Calu3 (cell line): ENCODE measurements at regions not wholly inside any gene's neighbourhood (a gene's known extent, or its start where the extent isn't known, plus 50 kb on each side); places are given as distances from the start of the nearest gene placed in this dataset.

Experiments
- BruUV-seq: library from RNA; stranded (reverse); fragments of 400-500 nt; replicated peaks from 2 replicates; lab custom pipeline; 2021; lab: Mats Ljungman, UMichigan
- CTCF ChIA-PET: fragments of 300-600 bp; sonication (Branson Sonifier 250); formaldehyde crosslinking; loops from one replicate; lab custom pipeline; 2022; ENCODE audit warnings: antibody characterized with exemption; lab: Charles Lee
- DNase-seq: peaks from one replicate; pipeline ENCODE4 v3.0.0; 2022
- H3K27ac Mint-ChIP-seq: one replicate; pipeline ENCODE4 v1.8.0; 2022; ENCODE audit warnings: mixed read lengths; ENCODE audit not compliant: unreplicated experiment
- H3K27me3 Mint-ChIP-seq: one replicate; pipeline ENCODE4 v1.8.0; 2022; ENCODE audit warnings: mixed read lengths; ENCODE audit not compliant: unreplicated experiment
- H3K36me3 Mint-ChIP-seq: one replicate; pipeline ENCODE4 v1.8.0; 2022; ENCODE audit warnings: mild to moderate bottlenecking, moderate library complexity, mixed read lengths; ENCODE audit not compliant: insufficient read depth, unreplicated experiment
- H3K4me1 Mint-ChIP-seq: one replicate; pipeline ENCODE4 v1.8.0; 2022; ENCODE audit warnings: mild to moderate bottlenecking, low read depth, mixed read lengths; ENCODE audit not compliant: unreplicated experiment
- H3K4me3 Mint-ChIP-seq: one replicate; pipeline ENCODE4 v1.8.0; 2022; ENCODE audit warnings: mild to moderate bottlenecking, low read depth, moderate library complexity, mixed read lengths; ENCODE audit not compliant: unreplicated experiment
- H3K9me3 Mint-ChIP-seq: one replicate; pipeline ENCODE4 v1.8.0; 2022; ENCODE audit warnings: low read depth, mixed read lengths; ENCODE audit not compliant: unreplicated experiment
- CTCF ChIP-seq: fragments of 200-600 bp; IDR thresholded peaks from one replicate; pipeline ENCODE4 v1.8.0; 2022; ENCODE audit warnings: antibody characterized with exemption; ENCODE audit not compliant: unreplicated experiment
- intact Hi-C: fragments of 100-400 bp; cut with micrococcal nuclease; formaldehyde crosslinking; loops from one replicate; pipeline ENCODE4 v1.10.0; 2022; ENCODE audit not compliant: unreplicated experiment

- Mint-ChIP-seq H3K4me3 (no peak overlapping the region), H3K36me3 (no peaks in the 10 kb centered on the region), H3K9me3 (peaks cover 4% of the 10 kb centered on the region), H3K27ac (no peak overlapping the region), H3K4me1 (no peaks in the 10 kb centered on the region), H3K27me3 (no peaks in the 10 kb centered on the region)
- CTCF ChIA-PET, result no interaction called here
- no TSS peak for BruUV-seq
- no peak for DNase-seq
- intact Hi-C loops, result no loop called here
- TF ChIP-seq CTCF, result no peak
Measured at GRCh38 chrX:26581091-26581490, 365.1 kb downstream of the MAGEB5 start.

- no peak overlapping the region for H3K4me3 Mint-ChIP-seq
- H3K27ac Mint-ChIP-seq, result no peak overlapping the region
- BruUV-seq, result no TSS peak
- CTCF ChIA-PET, result no interaction called here
- no peaks in the 10 kb centered on the region for H3K27me3 Mint-ChIP-seq
- no peak for DNase-seq
- H3K4me1 Mint-ChIP-seq, result no peaks in the 10 kb centered on the region
- no peaks in the 10 kb centered on the region for H3K36me3 Mint-ChIP-seq
- TF ChIP-seq CTCF, result no peak
- peaks cover 5% of the 10 kb centered on the region for H3K9me3 Mint-ChIP-seq
- intact Hi-C loops, result no loop called here
Measured at GRCh38 chrX:26580021-26580420, 364.1 kb downstream of the MAGEB5 start.

GRCh38 chrX:26574234-26574633 is 358.3 kb downstream of the MAGEB5 start:
- BruUV-seq, result no TSS peak
- no peak for DNase-seq
- Mint-ChIP-seq H3K36me3 (no peaks in the 10 kb centered on the region), H3K27me3 (no peaks in the 10 kb centered on the region), H3K4me1 (no peaks in the 10 kb centered on the region), H3K9me3 (peaks cover 3% of the 10 kb centered on the region), H3K4me3 (no peak overlapping the region), H3K27ac (no peak overlapping the region)
- CTCF ChIA-PET, result no interaction called here
- no peak for TF ChIP-seq CTCF
- intact Hi-C loops, result no loop called here

- intact Hi-C loops, result no loop called here
- Mint-ChIP-seq H3K27ac (no peak overlapping the region), H3K36me3 (no peaks in the 10 kb centered on the region), H3K4me3 (no peak overlapping the region), H3K4me1 (no peaks in the 10 kb centered on the region), H3K27me3 (no peaks in the 10 kb centered on the region), H3K9me3 (no peaks in the 10 kb centered on the region)
- BruUV-seq, result no TSS peak
- TF ChIP-seq CTCF, result no peak
- CTCF ChIA-PET, result no interaction called here
- DNase-seq, result no peak
Measured at GRCh38 chrX:26562156-26562555, 346.2 kb downstream of the MAGEB5 start.
